HUES48 (cell line): ENCODE measurements at regions not wholly inside any gene's neighbourhood (a gene's known extent, or its start where the extent isn't known, plus 50 kb on each side); places are given as distances from the start of the nearest gene placed in this dataset.

Source experiments
- H3K27ac ChIP-seq: one replicate; pipeline ENCODE4 v1.7.0; 2013; ENCODE audit warnings: low read depth, low read length, inconsistent platforms
- H3K27me3 ChIP-seq: 2 replicates; pipeline ENCODE4 v1.6.1; 2013; ENCODE audit warnings: mild to moderate bottlenecking, low read length; ENCODE audit not compliant: control insufficient read depth, insufficient read depth
- H3K36me3 ChIP-seq: 2 replicates; pipeline ENCODE4 v1.6.1; 2013; ENCODE audit warnings: low read length; ENCODE audit not compliant: control insufficient read depth, insufficient read depth
- H3K4me1 ChIP-seq: 2 replicates; pipeline ENCODE4 v1.6.1; 2013; ENCODE audit warnings: mild to moderate bottlenecking, low read length; ENCODE audit not compliant: control insufficient read depth, insufficient read depth
- H3K4me3 ChIP-seq: 2 replicates; pipeline ENCODE4 v1.5.1; 2013; ENCODE audit warnings: mild to moderate bottlenecking, low read depth, low read length
- H3K9ac ChIP-seq: 2 replicates; pipeline ENCODE4 v1.6.1; 2013; ENCODE audit warnings: mild to moderate bottlenecking, low read depth, low read length, moderate library complexity
- H3K9me3 ChIP-seq: 2 replicates; pipeline ENCODE4 v1.6.1; 2013; ENCODE audit warnings: low read length; ENCODE audit not compliant: control insufficient read depth, insufficient read depth

- H3K27me3 ChIP-seq, result no peaks in the 10 kb centered on the region
These were observed 238.9 kb upstream of the GPR26 start for GRCh38 chr10:123427165-123427786.

GRCh38 chr10:123428391-123428790 is 237.8 kb upstream of the GPR26 start:
- H3K4me3 ChIP-seq, result no peak overlapping the region
- no peaks in the 10 kb centered on the region for H3K36me3 ChIP-seq
- H3K27ac ChIP-seq, result no peak overlapping the region
- no peak overlapping the region for H3K9ac ChIP-seq
- H3K4me1 ChIP-seq, result peaks cover 22% of the 10 kb centered on the region
- no peaks in the 10 kb centered on the region for H3K27me3 ChIP-seq
- no peaks in the 10 kb centered on the region for H3K9me3 ChIP-seq

More at GRCh38 chr10:123427165-123427786, 238.9 kb upstream of the GPR26 start:
- H3K36me3 ChIP-seq, result no peaks in the 10 kb centered on the region
- H3K27ac ChIP-seq, result no peak overlapping the region
- no peak overlapping the region for H3K4me3 ChIP-seq
- peaks cover 22% of the 10 kb centered on the region for H3K4me1 ChIP-seq
- no peaks in the 10 kb centered on the region for H3K9me3 ChIP-seq
- no peak overlapping the region for H3K9ac ChIP-seq

GRCh38 chr10:123429706-123430221 is 236.4 kb upstream of the GPR26 start:
- Histone ChIP-seq H3K27me3 (no peaks in the 10 kb centered on the region), H3K9ac (no peak overlapping the region), H3K4me1 (peaks cover 22% of the 10 kb centered on the region), H3K27ac (no peak overlapping the region), H3K9me3 (no peaks in the 10 kb centered on the region), H3K4me3 (no peak overlapping the region), H3K36me3 (no peaks in the 10 kb centered on the region)

GRCh38 chr10:123433539-123433938 is 232.6 kb upstream of the GPR26 start:
- no peaks in the 10 kb centered on the region for H3K27me3 ChIP-seq
- H3K4me1 ChIP-seq, result peaks cover 17% of the 10 kb centered on the region
- no peak overlapping the region for H3K27ac ChIP-seq
- no peak overlapping the region for H3K4me3 ChIP-seq
- no peaks in the 10 kb centered on the region for H3K9me3 ChIP-seq
- H3K9ac ChIP-seq, result no peak overlapping the region
- H3K36me3 ChIP-seq, result no peaks in the 10 kb centered on the region

- H3K4me3 ChIP-seq, result no peak overlapping the region
- H3K9me3 ChIP-seq, result no peaks in the 10 kb centered on the region
- no peak overlapping the region for H3K9ac ChIP-seq
- no peaks in the 10 kb centered on the region for H3K36me3 ChIP-seq
- H3K27me3 ChIP-seq, result no peaks in the 10 kb centered on the region
- H3K27ac ChIP-seq, result no peak overlapping the region
- peaks cover 14% of the 10 kb centered on the region for H3K4me1 ChIP-seq
These were observed 231.6 kb upstream of the GPR26 start for GRCh38 chr10:123434435-123435039.

- Histone ChIP-seq H3K9me3 (no peaks in the 10 kb centered on the region), H3K4me1 (no peaks in the 10 kb centered on the region), H3K27me3 (no peaks in the 10 kb centered on the region), H3K9ac (no peak overlapping the region), H3K36me3 (no peaks in the 10 kb centered on the region), H3K27ac (no peak overlapping the region), H3K4me3 (no peak overlapping the region)
These were observed 223.3 kb upstream of the GPR26 start for GRCh38 chr10:123442901-123443300.

- no peak overlapping the region for H3K27ac ChIP-seq
- no peaks in the 10 kb centered on the region for H3K4me1 ChIP-seq
- H3K36me3 ChIP-seq, result no peaks in the 10 kb centered on the region
- H3K27me3 ChIP-seq, result no peaks in the 10 kb centered on the region
- no peak overlapping the region for H3K9ac ChIP-seq
- H3K9me3 ChIP-seq, result no peaks in the 10 kb centered on the region
- no peak overlapping the region for H3K4me3 ChIP-seq
These were observed 222.2 kb upstream of the GPR26 start for GRCh38 chr10:123443924-123444323.

GRCh38 chr10:123445261-123445775 is 220.8 kb upstream of the GPR26 start:
- Histone ChIP-seq H3K4me1 (no peaks in the 10 kb centered on the region), H3K9me3 (no peaks in the 10 kb centered on the region), H3K27me3 (no peaks in the 10 kb centered on the region), H3K9ac (no peak overlapping the region), H3K27ac (no peak overlapping the region), H3K36me3 (no peaks in the 10 kb centered on the region), H3K4me3 (no peak overlapping the region)

- H3K9ac ChIP-seq, result no peak overlapping the region
- no peaks in the 10 kb centered on the region for H3K9me3 ChIP-seq
- no peaks in the 10 kb centered on the region for H3K36me3 ChIP-seq
- no peaks in the 10 kb centered on the region for H3K27me3 ChIP-seq
- no peak overlapping the region for H3K27ac ChIP-seq
- H3K4me3 ChIP-seq, result no peak overlapping the region
- no peaks in the 10 kb centered on the region for H3K4me1 ChIP-seq
These were observed 219.6 kb upstream of the GPR26 start for GRCh38 chr10:123446449-123447156.

- no peaks in the 10 kb centered on the region for H3K4me1 ChIP-seq
- no peak overlapping the region for H3K27ac ChIP-seq
- H3K9ac ChIP-seq, result no peak overlapping the region
- no peaks in the 10 kb centered on the region for H3K36me3 ChIP-seq
- H3K9me3 ChIP-seq, result no peaks in the 10 kb centered on the region
- no peaks in the 10 kb centered on the region for H3K27me3 ChIP-seq
- H3K4me3 ChIP-seq, result no peak overlapping the region
These were observed 216.8 kb upstream of the GPR26 start for GRCh38 chr10:123449234-123449962.
